GM21390 (cell line): ENCODE measurements at regions not wholly inside any gene's neighbourhood (a gene's known extent, or its start where the extent isn't known, plus 50 kb on each side); places are given as distances from the start of the nearest gene placed in this dataset.

Experiments used
- ATAC-seq: cut with Tn5 transposase; IDR thresholded peaks from one replicate; pipeline ENCODE4 v1.9.1; 2021; ENCODE audit not compliant: unreplicated experiment

DNA sequence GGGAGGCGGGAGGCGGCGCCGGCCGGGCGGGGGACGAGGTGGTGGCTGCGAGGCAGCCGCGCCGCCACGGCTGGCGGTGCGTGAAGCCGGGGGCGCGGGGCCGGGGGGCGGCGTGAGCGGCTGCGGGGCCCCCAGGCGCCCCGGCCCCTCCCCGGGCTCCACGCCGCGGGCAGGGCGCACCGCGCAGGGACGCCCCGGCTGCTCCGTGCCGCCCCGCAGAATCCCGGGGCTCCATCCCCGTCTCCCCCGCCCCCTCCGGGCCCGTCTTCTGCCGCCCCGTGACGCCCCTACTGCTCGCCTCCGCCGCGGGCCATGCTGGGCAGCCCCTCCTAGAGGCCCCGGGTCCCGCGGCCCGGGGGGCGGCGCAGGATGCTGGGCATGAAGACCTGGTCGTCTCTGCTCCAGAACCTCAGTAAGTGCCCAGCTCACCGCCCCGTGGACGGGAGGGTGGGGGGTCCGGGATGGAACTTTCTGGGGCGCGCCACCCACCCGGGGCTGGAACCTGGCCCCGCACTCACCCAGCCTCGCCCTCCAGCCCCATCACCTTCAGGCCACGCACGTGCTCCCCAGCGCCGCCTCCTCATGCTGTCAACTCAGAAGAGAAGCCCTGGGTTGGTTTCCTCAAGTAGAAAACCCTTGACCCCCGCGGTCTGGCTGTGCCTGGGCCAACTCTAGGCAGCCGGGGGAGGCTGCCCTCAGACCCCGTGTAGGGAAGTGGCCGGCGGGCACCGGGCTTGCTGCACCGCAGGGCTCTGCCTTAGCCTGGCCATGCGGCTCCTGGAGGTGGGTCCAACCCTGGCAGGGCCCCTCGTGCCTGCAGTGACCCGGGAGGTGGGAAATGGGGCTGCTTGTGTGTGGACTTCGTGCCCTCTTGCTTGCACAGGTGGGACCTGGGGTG, 150.2 kb upstream of the GSE1 start:
- ATAC-seq = no peak

DNA sequence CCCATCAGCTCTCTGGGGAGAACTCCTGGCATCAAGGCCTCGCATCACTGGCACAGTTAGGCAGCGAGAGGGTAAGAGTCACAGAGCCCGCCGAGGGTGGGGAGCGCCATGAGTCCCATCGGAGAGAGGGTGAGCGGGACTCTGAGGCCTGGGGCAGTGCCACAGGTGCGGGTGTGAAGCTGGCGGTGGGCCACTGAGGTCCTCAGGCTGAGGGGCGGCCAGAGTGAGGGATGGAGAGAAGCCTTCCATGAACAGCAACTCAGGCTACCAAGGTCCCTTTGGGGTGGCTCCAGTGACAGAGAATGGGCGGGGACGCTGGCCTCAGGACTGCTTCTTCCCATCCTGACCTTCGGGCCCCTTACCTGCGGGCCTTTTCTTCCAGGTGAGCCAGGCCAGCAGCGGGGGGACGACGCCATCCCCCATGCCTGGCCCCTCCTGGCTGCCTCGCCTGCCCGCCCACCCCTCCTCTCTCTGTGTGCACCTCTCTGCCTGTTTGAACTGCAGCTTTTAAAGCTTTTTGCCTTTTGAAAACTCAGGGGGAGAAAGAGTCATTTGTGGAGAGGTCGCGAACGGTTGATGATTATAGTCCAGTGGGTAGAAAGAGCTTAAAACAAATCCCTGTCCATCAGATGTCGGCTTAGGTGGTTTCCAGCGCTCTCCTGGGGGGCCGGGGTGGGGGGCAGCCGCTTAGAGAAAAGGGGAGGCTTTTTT, 149.3 kb upstream of the GSE1 start:
- ATAC-seq = no peak

GRCh38 chr16:85464383-85465305, 148.5 kb upstream of the GSE1 start:
- no peak for ATAC-seq

DNA sequence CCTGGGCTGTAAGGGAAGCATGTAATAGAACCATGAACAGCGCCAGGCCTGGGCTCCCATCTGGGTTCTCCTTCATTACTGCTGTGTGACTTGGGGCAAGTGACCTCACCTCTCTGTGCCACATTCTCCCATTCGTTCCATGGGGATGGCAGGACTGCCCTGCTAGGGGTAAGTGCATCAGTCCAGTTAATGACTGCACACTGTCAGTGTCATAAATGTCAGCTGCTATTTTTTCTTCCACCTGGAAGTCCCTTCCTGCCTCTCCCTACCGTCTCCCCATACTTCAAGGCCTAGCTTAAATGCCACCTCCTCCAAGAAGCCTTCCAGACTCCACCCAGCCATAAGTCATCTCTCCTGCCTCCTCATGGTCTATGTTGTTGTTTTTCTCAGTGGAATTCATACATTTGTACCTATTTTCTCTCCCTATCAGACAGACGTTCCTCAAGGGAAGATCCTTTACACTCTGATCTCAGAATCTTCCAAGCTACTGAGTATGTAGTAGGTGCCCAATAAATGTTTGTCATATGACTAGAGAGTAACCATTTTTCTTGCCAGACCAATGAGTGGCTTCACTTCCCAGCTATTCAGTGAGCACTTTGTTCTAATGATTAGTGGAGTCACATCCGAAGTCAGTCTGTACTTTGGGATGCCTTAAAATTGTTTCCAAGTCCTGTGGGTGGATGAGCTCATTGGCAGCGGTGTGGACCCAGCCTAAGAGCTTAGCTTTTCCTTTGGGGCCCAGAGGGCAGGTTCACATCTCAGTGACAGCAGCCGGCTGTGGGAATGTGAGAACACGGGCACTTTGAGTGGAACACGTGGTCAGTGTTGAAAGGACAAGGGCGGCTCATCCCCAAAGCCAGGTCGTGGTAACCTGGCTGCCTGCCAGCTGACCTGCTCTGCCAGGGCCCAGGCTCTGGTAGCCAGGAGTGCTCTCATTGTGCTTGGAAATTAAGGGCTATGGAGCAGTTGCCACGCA, 147.5 kb upstream of the GSE1 start:
- no peak for ATAC-seq

- no peak for ATAC-seq
These were observed 146.8 kb upstream of the GSE1 start for GRCh38 chr16:85466304-85466700.

DNA sequence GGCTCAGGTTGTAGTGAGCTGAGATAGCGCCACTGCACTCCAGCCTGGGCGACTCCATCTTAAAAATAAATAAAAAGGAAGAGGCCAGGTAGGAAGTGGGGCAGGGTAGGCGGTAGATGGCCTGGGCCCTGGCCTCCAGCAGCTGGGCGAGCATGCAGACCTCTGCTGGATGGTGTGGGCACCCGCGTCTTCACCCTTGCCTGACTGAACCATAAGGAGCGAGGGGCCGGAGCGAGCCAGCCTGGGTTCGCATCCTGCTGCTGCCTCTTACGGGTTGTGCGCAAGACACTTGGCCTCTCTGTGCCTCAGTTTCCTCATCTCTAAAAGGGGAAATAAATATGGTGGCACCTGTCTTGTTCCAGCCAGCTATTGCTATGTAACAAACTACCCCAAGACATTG, 146.1 kb upstream of the GSE1 start:
- no peak for ATAC-seq

GRCh38 chr16:85469929-85470590, 143.1 kb upstream of the GSE1 start:
- no peak for ATAC-seq

GRCh38 chr16:85470873-85471272, 142.2 kb upstream of the GSE1 start:
- ATAC-seq = no peak

DNA sequence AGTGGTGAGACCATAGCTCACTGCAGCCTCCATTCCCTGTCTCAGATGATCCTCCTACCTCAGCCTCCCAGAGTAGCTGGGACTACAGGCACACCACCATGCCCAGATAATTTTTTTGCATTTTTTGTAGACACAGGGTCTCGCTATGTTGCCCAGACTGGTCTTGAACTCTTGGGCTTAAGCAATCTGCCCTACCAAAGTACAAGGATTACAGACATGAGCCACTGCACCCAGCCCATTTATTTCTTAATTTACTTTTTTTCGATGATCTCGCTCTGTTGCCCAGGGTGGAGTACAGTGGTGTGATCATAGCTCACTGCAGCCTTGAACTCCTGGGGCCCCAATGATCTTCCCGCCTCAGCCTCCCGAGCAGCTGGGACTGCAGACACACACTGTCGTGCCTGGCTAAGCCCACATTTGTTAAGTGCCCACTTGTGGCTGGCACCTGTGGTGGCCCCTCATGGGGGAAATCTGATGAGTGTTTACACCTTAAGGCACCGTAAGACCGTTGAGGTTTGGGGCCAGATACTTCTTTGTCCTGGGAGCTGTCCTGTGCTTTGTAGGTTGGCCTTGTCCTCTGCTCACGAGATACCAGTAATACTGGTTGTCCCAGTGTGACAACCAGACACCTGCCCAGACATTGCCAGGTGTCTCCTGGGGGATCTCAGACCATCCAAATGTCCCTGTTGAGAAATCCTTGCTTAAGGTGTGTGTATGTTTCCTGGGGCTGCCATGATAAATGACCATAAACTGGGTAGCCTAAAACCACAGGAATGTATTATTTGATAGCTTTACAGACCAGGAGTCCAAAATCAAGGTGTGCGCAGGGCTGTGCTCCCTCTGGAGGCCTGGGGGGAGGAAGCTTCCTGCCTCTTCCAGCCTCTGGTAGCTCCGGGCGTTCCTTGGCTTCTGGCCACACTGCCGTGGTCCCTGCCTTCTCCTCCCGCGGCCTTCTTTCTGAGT, 141.4 kb upstream of the GSE1 start:
- no peak for ATAC-seq

DNA sequence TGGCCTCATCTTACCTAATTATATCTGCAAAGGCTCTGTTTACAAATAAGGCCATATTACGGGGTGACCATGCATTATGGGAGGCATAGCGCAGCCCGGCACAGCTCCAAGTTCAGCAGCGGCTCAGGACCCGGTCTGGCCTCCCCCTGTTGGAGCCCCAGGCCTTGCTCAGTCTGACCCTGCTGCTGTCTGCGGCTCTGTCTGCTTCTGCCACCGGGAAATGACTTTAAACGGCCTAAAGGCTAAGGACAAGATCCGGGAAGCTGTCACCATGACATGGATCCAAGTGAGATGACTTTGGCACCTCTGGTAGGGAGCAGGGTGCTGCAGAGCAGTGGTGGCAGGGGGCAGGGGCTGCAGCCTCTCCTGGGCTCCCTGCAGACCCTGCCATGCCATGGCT, 140.6 kb upstream of the GSE1 start:
- no peak for ATAC-seq

GRCh38 chr16:85473323-85473722, 139.8 kb upstream of the GSE1 start:
- ATAC-seq = no peak

GRCh38 chr16:85473909-85474620, 139.1 kb upstream of the GSE1 start:
- ATAC-seq = no peak

GRCh38 chr16:85474621-85475217, 138.4 kb upstream of the GSE1 start:
- ATAC-seq = no peak

DNA sequence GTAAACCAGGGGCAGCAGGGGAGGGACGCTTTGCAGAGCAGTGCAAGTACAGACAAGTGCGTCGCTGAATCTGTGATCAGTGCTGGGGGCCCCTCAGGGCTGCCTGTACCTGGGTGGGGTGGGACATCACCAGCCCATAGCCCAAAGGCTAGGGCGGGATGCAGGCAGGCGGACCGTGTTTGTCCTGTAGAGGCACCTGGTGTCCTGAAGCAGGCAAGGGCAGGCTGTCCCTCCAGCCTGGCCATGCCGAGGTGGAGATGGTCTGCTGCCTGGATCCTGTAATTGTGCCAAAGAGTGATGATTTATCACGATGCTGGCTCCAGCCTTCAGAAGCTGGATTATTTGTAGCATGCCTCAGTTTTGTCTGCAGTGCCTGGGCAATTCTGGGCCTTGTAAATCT, 137.9 kb upstream of the GSE1 start:
- no peak for ATAC-seq

DNA sequence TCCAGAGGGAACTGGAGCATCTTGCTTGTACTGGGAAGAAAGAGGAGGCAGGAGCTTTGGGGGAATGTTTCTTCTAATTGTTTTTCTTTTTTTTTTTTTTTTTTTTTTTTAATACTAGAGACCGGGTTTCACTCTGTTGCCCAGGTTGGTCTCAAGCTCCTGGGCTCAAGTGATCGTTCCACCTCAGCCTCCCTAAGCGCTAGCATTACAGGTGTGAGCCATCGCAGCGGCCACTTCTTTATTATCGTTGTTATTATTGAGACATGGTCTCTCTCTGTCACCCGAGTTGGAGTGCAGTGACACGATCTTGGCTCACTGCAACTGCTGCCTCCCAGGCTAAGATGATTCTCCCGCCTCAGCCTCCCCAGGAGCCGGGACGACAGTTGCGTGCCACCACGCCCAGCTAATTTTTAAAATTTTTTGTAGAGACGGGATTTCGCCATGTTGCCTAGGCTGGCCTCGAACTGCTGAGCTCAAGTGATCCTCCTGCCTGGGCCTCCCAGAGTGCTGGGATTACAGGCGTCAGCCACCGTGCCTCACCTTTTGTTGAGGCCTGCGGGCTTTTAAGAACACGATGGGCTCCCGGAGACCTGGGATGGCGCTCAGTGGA, 137.3 kb upstream of the GSE1 start:
- no peak for ATAC-seq

DNA sequence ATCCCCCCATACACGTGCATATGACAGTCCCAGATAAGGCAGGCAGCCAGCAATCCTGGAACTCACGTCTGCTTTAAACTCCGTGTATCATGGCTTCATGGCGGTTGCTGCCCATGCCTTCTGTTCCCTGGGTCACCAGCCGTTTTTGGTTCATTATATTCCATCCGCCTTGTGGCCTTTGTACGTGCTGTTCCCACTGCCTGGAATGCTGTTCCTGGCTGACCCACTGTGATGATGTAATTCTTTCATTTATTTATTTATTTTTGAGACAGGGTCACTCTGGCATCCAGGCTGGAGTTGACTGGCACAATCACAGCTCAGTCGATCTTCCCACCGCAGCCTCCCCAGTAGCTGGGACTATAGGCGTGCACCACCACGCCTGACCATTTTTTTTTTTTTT, 136.7 kb upstream of the GSE1 start:
- no peak for ATAC-seq

GRCh38 chr16:85477801-85478363, 135.2 kb upstream of the GSE1 start:
- no peak for ATAC-seq
